NB4 (cell line): ENCODE measurements at regions not wholly inside any gene's neighbourhood (a gene's known extent, or its start where the extent isn't known, plus 50 kb on each side); places are given as distances from the start of the nearest gene placed in this dataset.

Source experiments
- CTCF ChIP-seq: IDR thresholded peaks from one replicate; pipeline ENCODE4 v1.5.1; 2012; ENCODE audit warnings: low read depth, low read length
- MYC ChIP-seq: IDR thresholded peaks from 2 replicates; pipeline ENCODE4 v1.6.1; 2011; ENCODE audit warnings: low read depth, low read length
- POLR2A ChIP-seq: IDR thresholded peaks from 2 replicates; pipeline ENCODE4 v1.6.1; 2011; ENCODE audit warnings: mild to moderate bottlenecking; ENCODE audit not compliant: insufficient read length; ENCODE audit errors: extremely low read depth

- TF ChIP-seq CTCF: no peak
- no peak for TF ChIP-seq MYC
- no peak for TF ChIP-seq POLR2A
Observed at GRCh38 chr7:106420736-106421135, 136.0 kb upstream of the NAMPT start.
